HG02981 (cell line): ENCODE measurements at regions not wholly inside any gene's neighbourhood (a gene's known extent, or its start where the extent isn't known, plus 50 kb on each side); places are given as distances from the start of the nearest gene placed in this dataset.

ENCODE experiments used
- ATAC-seq: cut with Tn5 transposase; IDR thresholded peaks from one replicate; pipeline ENCODE4 v1.9.1; 2021; ENCODE audit warnings: mild to moderate bottlenecking, moderate library complexity; ENCODE audit not compliant: unreplicated experiment

- ATAC-seq: no peak
Observed at GRCh38 chr1:240672132-240672811, 60.3 kb upstream of the GREM2 start.

GRCh38 chr1:240667351-240667750, 55.4 kb upstream of the GREM2 start:
- ATAC-seq: no peak

GRCh38 chr1:240666568-240667198, 54.7 kb upstream of the GREM2 start:
- no peak for ATAC-seq

GRCh38 chr1:240663169-240663879, 51.4 kb upstream of the GREM2 start:
- no peak for ATAC-seq
